SK-N-SH treated with all-trans-retinoic acid at 6 μM for 48 hours (cell line): ENCODE measurements at regions not wholly inside any gene's neighbourhood (a gene's known extent, or its start where the extent isn't known, plus 50 kb on each side); places are given as distances from the start of the nearest gene placed in this dataset.

ENCODE experiments used
- ATAC-seq: fragments of 200-7000 bp; cut with Tn5 transposase; 3 replicates; pipeline ENCODE4 v1.9.1; 2020; ENCODE audit warnings: mild to moderate bottlenecking, moderate library complexity
- ARNTL ChIP-seq: fragments of 450-650 bp; formaldehyde crosslinking; IDR thresholded peaks from 2 replicates; pipeline ENCODE4 v1.5.0; 2020; ENCODE audit warnings: low read depth, mild to moderate bottlenecking, moderate library complexity, borderline replicate concordance
- BACH2 ChIP-seq: fragments of 250-450 bp; sonication (Bioruptor Pico); IDR thresholded peaks from 2 replicates; pipeline ENCODE4 v1.9.0; 2021; ENCODE audit warnings: mild to moderate bottlenecking, borderline replicate concordance
- CREB5 ChIP-seq: fragments of 250-450 bp; sonication (Bioruptor Pico); IDR thresholded peaks from 2 replicates; pipeline ENCODE4 v1.5.1; 2020; ENCODE audit warnings: low read depth, mild to moderate bottlenecking, moderate library complexity
- CSDC2 ChIP-seq: fragments of 250-450 bp; sonication (Bioruptor Pico); IDR thresholded peaks from 2 replicates; pipeline ENCODE4 v1.5.0; 2020; ENCODE audit warnings: mild to moderate bottlenecking, moderate library complexity
- CSRNP3 ChIP-seq: fragments of 250-450 bp; sonication (Bioruptor Pico); IDR thresholded peaks from 2 replicates; pipeline ENCODE4 v1.5.1; 2021; ENCODE audit warnings: mild to moderate bottlenecking, moderate library complexity
- ESRRG ChIP-seq: fragments of 250-450 bp; sonication (Bioruptor Pico); IDR thresholded peaks from 2 replicates; pipeline ENCODE4 v1.6.1; 2021; ENCODE audit warnings: mild to moderate bottlenecking
- GLIS3 ChIP-seq: fragments of 250-450 bp; sonication (Bioruptor Pico); IDR thresholded peaks from 2 replicates; pipeline ENCODE4 v1.5.0; 2020; ENCODE audit warnings: mild to moderate bottlenecking, moderate library complexity
- OSR1 ChIP-seq: fragments of 250-450 bp; sonication (Bioruptor Pico); IDR thresholded peaks from 2 replicates; pipeline ENCODE4 v1.8.0; 2022; ENCODE audit warnings: moderate library complexity, mild to moderate bottlenecking, inconsistent platforms
- POU6F1 ChIP-seq: fragments of 250-450 bp; sonication (Bioruptor Pico); IDR thresholded peaks from 2 replicates; pipeline ENCODE4 v1.8.0; 2021; ENCODE audit warnings: low read depth, mild to moderate bottlenecking, moderate library complexity, borderline replicate concordance
- PPARA ChIP-seq: fragments of 250-450 bp; sonication (Bioruptor Pico); IDR thresholded peaks from 2 replicates; pipeline ENCODE4 v1.5.0; 2020; ENCODE audit warnings: mild to moderate bottlenecking, borderline replicate concordance
- RARB ChIP-seq: fragments of 250-450 bp; sonication (Bioruptor Pico); IDR thresholded peaks from 2 replicates; pipeline ENCODE4 v1.8.0; 2021; ENCODE audit warnings: mild to moderate bottlenecking, moderate library complexity
- SNAI2 ChIP-seq: fragments of 250-450 bp; sonication (Bioruptor Pico); IDR thresholded peaks from 2 replicates; pipeline ENCODE4 v1.5.0; 2020; ENCODE audit warnings: mild to moderate bottlenecking, moderate library complexity
- TCF4 ChIP-seq: fragments of 250-450 bp; sonication (Bioruptor Pico); IDR thresholded peaks from 2 replicates; pipeline ENCODE4 v1.8.0; 2021; ENCODE audit warnings: mild to moderate bottlenecking, moderate library complexity, borderline replicate concordance
- TSHZ2 ChIP-seq: fragments of 250-450 bp; sonication (Bioruptor Pico); IDR thresholded peaks from 2 replicates; pipeline ENCODE4 v1.5.0; 2020; ENCODE audit warnings: mild to moderate bottlenecking, moderate library complexity
- ZC3H10 ChIP-seq: fragments of 250-450 bp; sonication (Bioruptor Pico); IDR thresholded peaks from 2 replicates; pipeline ENCODE4 v1.5.1; 2021; ENCODE audit warnings: mild to moderate bottlenecking, moderate library complexity
- ZFP3 ChIP-seq: fragments of 250-450 bp; sonication (Bioruptor Pico); IDR thresholded peaks from 2 replicates; pipeline ENCODE4 v1.5.0; 2020; ENCODE audit warnings: mild to moderate bottlenecking, moderate library complexity
- ZFP30 ChIP-seq: fragments of 450-650 bp; formaldehyde crosslinking; IDR thresholded peaks from 2 replicates; pipeline ENCODE4 v1.5.0; 2022; ENCODE audit warnings: mild to moderate bottlenecking, moderate library complexity
- ZNF70 ChIP-seq: fragments of 450-650 bp; formaldehyde crosslinking; IDR thresholded peaks from 2 replicates; pipeline ENCODE4 v1.5.0; 2020; ENCODE audit warnings: mild to moderate bottlenecking, moderate library complexity
- ZNF8 ChIP-seq: fragments of 450-650 bp; formaldehyde crosslinking; IDR thresholded peaks from 2 replicates; pipeline ENCODE4 v1.5.0; 2020; ENCODE audit warnings: mild to moderate bottlenecking, moderate library complexity
- TF ChIP-seq, protein P1 (sequence below): fragments of 250-450 bp; sonication (Bioruptor Pico); IDR thresholded peaks from 2 replicates; pipeline ENCODE4 v1.8.0; 2020; ENCODE audit warnings: mild to moderate bottlenecking, moderate library complexity, borderline replicate concordance

DNA sequence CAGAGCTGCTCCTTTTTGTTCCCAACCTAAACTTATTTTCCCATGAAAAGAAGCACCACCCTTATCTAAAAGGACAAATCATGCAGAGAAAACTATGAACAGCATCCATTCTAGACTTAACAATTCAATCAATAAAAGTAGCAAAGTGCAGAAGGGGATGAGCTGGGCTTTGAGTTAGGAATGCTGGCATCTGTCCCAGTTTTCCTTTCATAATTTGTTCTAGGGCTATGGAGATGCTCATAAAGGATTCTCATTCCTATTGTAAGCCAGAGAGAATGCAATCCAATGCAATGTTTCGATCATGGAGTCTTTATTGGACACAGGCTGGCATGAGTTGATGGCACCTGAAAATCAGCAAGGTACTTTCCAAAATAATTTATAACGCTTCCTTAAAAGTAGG, 330.6 kb downstream of the VPS13C start:
- TF ChIP-seq BACH2 (no peak), ZC3H10 (no peak), CSDC2 (CRISPR knock-in tag) (no peak), RARB (no peak), TSHZ2 (no peak), CREB5 (CRISPR knock-in tag) (no peak), PPARA (CRISPR knock-in tag) (no peak), ZNF8 (CRISPR knock-in tag) (no peak), OSR1 (CRISPR knock-in tag) (no peak), CSRNP3 (CRISPR knock-in tag) (no peak), GLIS3 (no peak), TCF4 (CRISPR knock-in tag) (no peak), ZNF70 (CRISPR knock-in tag) (no peak), SNAI2 (no peak)
- TF ChIP-seq, protein P1, sequence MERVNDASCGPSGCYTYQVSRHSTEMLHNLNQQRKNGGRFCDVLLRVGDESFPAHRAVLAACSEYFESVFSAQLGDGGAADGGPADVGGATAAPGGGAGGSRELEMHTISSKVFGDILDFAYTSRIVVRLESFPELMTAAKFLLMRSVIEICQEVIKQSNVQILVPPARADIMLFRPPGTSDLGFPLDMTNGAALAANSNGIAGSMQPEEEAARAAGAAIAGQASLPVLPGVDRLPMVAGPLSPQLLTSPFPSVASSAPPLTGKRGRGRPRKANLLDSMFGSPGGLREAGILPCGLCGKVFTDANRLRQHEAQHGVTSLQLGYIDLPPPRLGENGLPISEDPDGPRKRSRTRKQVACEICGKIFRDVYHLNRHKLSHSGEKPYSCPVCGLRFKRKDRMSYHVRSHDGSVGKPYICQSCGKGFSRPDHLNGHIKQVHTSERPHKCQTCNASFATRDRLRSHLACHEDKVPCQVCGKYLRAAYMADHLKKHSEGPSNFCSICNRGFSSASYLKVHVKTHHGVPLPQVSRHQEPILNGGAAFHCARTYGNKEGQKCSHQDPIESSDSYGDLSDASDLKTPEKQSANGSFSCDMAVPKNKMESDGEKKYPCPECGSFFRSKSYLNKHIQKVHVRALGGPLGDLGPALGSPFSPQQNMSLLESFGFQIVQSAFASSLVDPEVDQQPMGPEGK (CRISPR knock-in tag): no peak
- ATAC-seq: no peak

DNA sequence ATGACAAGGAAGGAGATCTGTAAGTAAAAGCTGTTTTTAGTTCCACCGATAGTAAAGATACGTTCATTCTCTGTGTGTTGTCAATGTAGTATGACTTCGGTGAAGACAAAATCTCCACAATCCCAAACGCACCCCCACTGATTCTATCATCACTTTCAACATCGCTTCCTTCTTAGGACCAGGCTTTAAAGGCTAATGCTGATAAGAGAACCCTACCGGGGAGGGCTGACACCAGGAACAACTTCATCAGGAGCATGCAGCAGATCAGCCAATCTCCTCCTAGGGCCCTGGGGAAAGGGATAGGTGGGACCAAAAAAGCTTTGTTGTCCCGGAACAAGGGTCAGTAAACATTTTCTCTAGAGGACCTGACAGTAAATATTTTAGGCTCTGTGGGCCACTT, 334.1 kb downstream of the VPS13C start:
- ATAC-seq: no peak
- TF ChIP-seq ZNF70 (CRISPR knock-in tag) (no peak), ZFP3 (no peak), ARNTL (CRISPR knock-in tag) (no peak), ZC3H10 (no peak), BACH2 (no peak), POU6F1 (no peak), CSDC2 (CRISPR knock-in tag) (no peak), TCF4 (CRISPR knock-in tag) (no peak), CSRNP3 (CRISPR knock-in tag) (no peak), ZNF8 (CRISPR knock-in tag) (no peak), ZFP30 (CRISPR knock-in tag) (no peak), ESRRG (CRISPR knock-in tag) (no peak), RARB (no peak)
- TF ChIP-seq, protein P1 (CRISPR knock-in tag): no peak
